Upper lobe of left lung (tissue), 4 donors: ENCODE measurements at regions not wholly inside any gene's neighbourhood (a gene's known extent, or its start where the extent isn't known, plus 50 kb on each side); places are given as distances from the start of the nearest gene placed in this dataset.

ENCODE experiments used
- CTCF ChIP-seq, 6 experiments: fragments of 450-650 bp in 4 of 6; fragments of 200-600 bp in 2 of 6; sonication (generic) in 2 of 6; IDR thresholded peaks; one replicate each; pipeline ENCODE4 v1.5.1; 2016 to 2019; ENCODE audit warnings: antibody characterized with exemption in 6 of 6
- EP300 ChIP-seq, 4 donors: sonication (generic); formaldehyde crosslinking; IDR thresholded peaks; one replicate each; pipeline ENCODE4 v1.5.1; 2017; ENCODE audit warnings: antibody characterized with exemption in 4 of 4, control low read depth in 2 of 4
- POLR2A ChIP-seq, 4 donors: fragments of 450-650 bp; IDR thresholded peaks; one replicate each; pipeline ENCODE4 v1.5.1; 2016 to 2017; ENCODE audit warnings: antibody characterized with exemption in 4 of 4, mild to moderate bottlenecking in 2 of 4
- POLR2AphosphoS5 ChIP-seq, 2 donors: sonication (generic); formaldehyde crosslinking; IDR thresholded peaks; one replicate each; pipeline ENCODE4 v1.5.1; 2017; ENCODE audit warnings: antibody characterized with exemption in 2 of 2

GRCh38 chr18:30712383-30712782 lies 330.2 kb downstream of the DSC3 start:
- TF ChIP-seq CTCF (IDR thresholded peaks at IDR 0.05) (no peak), POLR2AphosphoS5 (IDR thresholded peaks at IDR 0.05) (no peak), EP300 (IDR thresholded peaks at IDR 0.05) (no peak), POLR2A (IDR thresholded peaks at IDR 0.05) (no peak)
